ENCODE measurements at regions not wholly inside any gene's neighbourhood (a gene's known extent, or its start where the extent isn't known, plus 50 kb on each side); places are given as distances from the start of the nearest gene placed in this dataset.

- Histone ChIP-seq H3K4me1 (no peaks in the 10 kb centered on the region), H3K9me3 (no peaks in the 10 kb centered on the region)
These were observed 1145.5 kb downstream of the TBL1XR1 start for GRCh38 chr3:176051766-176052165.

GRCh38 chr3:176046703-176047102 lies 1150.6 kb downstream of the TBL1XR1 start:
- no peak for TF ChIP-seq CTCF (IDR thresholded peaks at IDR 0.05)
- no peak for TF ChIP-seq POLR2A (IDR thresholded peaks at IDR 0.05)
- intact Hi-C loops (cut with DNase I): no loop called here
- no peaks in the 10 kb centered on the region for H3K36me3 ChIP-seq
- H3K27me3 ChIP-seq: no peaks in the 10 kb centered on the region
- no peak overlapping the region for H3K27ac ChIP-seq
- H3K9me3 ChIP-seq: no peaks in the 10 kb centered on the region
- WGBS, 2 donors: 88 to 97% methylated on average over 2 of the region's 2 CpGs
- no peak overlapping the region for H3K4me3 ChIP-seq (replicated peaks in 1 of 3)
- no peak for DNase-seq
- H3K4me1 ChIP-seq: no peaks in the 10 kb centered on the region

More at GRCh38 chr3:176051766-176052165, 1145.5 kb downstream of the TBL1XR1 start:
- Histone ChIP-seq H3K27me3 (no peaks in the 10 kb centered on the region), H3K4me3 (replicated peaks in 1 of 3) (no peak overlapping the region), H3K27ac (no peak overlapping the region), H3K36me3 (no peaks in the 10 kb centered on the region)
- intact Hi-C loops (cut with DNase I): no loop called here
- no peak for DNase-seq
- 68 to 78% methylated on average over 7 of the region's 7 CpGs for WGBS, 2 donors
- no peak for TF ChIP-seq POLR2A (IDR thresholded peaks at IDR 0.05)
- no peak for TF ChIP-seq CTCF (IDR thresholded peaks at IDR 0.05)

- WGBS, 2 donors: 90 to 93% methylated on average over 2 of the region's 2 CpGs
- Histone ChIP-seq H3K9me3 (no peaks in the 10 kb centered on the region), H3K27me3 (no peaks in the 10 kb centered on the region), H3K27ac (no peak overlapping the region), H3K4me3 (replicated peaks in 1 of 3) (no peak overlapping the region), H3K4me1 (no peaks in the 10 kb centered on the region), H3K36me3 (no peaks in the 10 kb centered on the region)
- intact Hi-C loops (cut with DNase I): no loop called here
- DNase-seq: no peak
- TF ChIP-seq POLR2A (IDR thresholded peaks at IDR 0.05) (no peak), CTCF (IDR thresholded peaks at IDR 0.05) (no peak)
These were observed 1155.5 kb downstream of the TBL1XR1 start for GRCh38 chr3:176041812-176042211.

GRCh38 chr3:176041185-176041584 lies 1156.1 kb downstream of the TBL1XR1 start:
- no peaks in the 10 kb centered on the region for H3K9me3 ChIP-seq
- no peaks in the 10 kb centered on the region for H3K27me3 ChIP-seq
- no peak for DNase-seq
- no peaks in the 10 kb centered on the region for H3K4me1 ChIP-seq
- intact Hi-C loops (cut with DNase I): no loop called here
- H3K4me3 ChIP-seq (replicated peaks in 1 of 3): no peak overlapping the region
- H3K27ac ChIP-seq: no peak overlapping the region
- WGBS, 2 donors: 94% methylated on average over 4 of the region's 4 CpGs
- TF ChIP-seq POLR2A (IDR thresholded peaks at IDR 0.05): no peak
- TF ChIP-seq CTCF (IDR thresholded peaks at IDR 0.05): no peak
- no peaks in the 10 kb centered on the region for H3K36me3 ChIP-seq

- DNase-seq: no peak
- WGBS, 2 donors: 72 to 82% methylated on average over 1 of the region's 1 CpG
- Histone ChIP-seq H3K27me3 (no peaks in the 10 kb centered on the region), H3K36me3 (no peaks in the 10 kb centered on the region), H3K4me1 (no peaks in the 10 kb centered on the region), H3K27ac (no peak overlapping the region), H3K4me3 (replicated peaks in 1 of 3) (no peak overlapping the region), H3K9me3 (no peaks in the 10 kb centered on the region)
- TF ChIP-seq CTCF (IDR thresholded peaks at IDR 0.05) (no peak), POLR2A (IDR thresholded peaks at IDR 0.05) (no peak)
- intact Hi-C loops (cut with DNase I): no loop called here
These were observed 1159.6 kb downstream of the TBL1XR1 start for GRCh38 chr3:176037636-176038035.

Data from thyroid gland (tissue), 4 donors.